ENCODE measurements at regions not wholly inside any gene's neighbourhood (a gene's known extent, or its start where the extent isn't known, plus 50 kb on each side); places are given as distances from the start of the nearest gene placed in this dataset.
A peak's percentile ranks its signal among the peaks of the same experiment; 100 is the strongest.

- no peak for TF ChIP-seq CTCF (IDR thresholded peaks at IDR 0.05; ENCODE audit: low read depth, low read length)
These were observed 349.9 kb downstream of the EFNA5 start for GRCh38 chr5:107320846-107321245.

GRCh38 chr5:107320376-107320775 is 350.4 kb downstream of the EFNA5 start:
- no peak for TF ChIP-seq CTCF (IDR thresholded peaks at IDR 0.05; ENCODE audit: low read depth, low read length)
- no peak for DNase-seq (ENCODE audit: low read depth in 1 of 2, low spot score in 1 of 2)
- H3K27me3 ChIP-seq = no peaks in the 10 kb centered on the region
- H3K9me3 ChIP-seq (ENCODE audit: low read depth) = no peaks in the 10 kb centered on the region
- no peaks in the 10 kb centered on the region for H3K4me1 ChIP-seq (ENCODE audit: low read depth)
- no peaks in the 10 kb centered on the region for H3K36me3 ChIP-seq
- H3K4me3 ChIP-seq = no peak overlapping the region
- H3K27ac ChIP-seq = no peak overlapping the region

More at GRCh38 chr5:107320846-107321245, 349.9 kb downstream of the EFNA5 start:
- no peaks in the 10 kb centered on the region for H3K4me1 ChIP-seq (ENCODE audit: low read depth)
- H3K9me3 ChIP-seq (ENCODE audit: low read depth) = no peaks in the 10 kb centered on the region
- DNase-seq (ENCODE audit: low read depth in 1 of 2, low spot score in 1 of 2) = peak in 1 of 2 donors; percentile 59
- no peak overlapping the region for H3K4me3 ChIP-seq
- H3K36me3 ChIP-seq = no peaks in the 10 kb centered on the region
- no peak overlapping the region for H3K27ac ChIP-seq
- H3K27me3 ChIP-seq = no peaks in the 10 kb centered on the region

- no peaks in the 10 kb centered on the region for H3K27me3 ChIP-seq
- no peak for TF ChIP-seq CTCF (IDR thresholded peaks at IDR 0.05; ENCODE audit: low read depth, low read length)
- no peak for DNase-seq (ENCODE audit: low read depth in 1 of 2, low spot score in 1 of 2)
These were observed 350.8 kb downstream of the EFNA5 start for GRCh38 chr5:107319901-107320300.

GRCh38 chr5:107314330-107314729 is 356.4 kb downstream of the EFNA5 start:
- Histone ChIP-seq H3K36me3 (no peaks in the 10 kb centered on the region), H3K27me3 (no peaks in the 10 kb centered on the region), H3K27ac (no peak overlapping the region), H3K4me1 (ENCODE audit: low read depth) (peaks cover 9% of the 10 kb centered on the region), H3K9me3 (ENCODE audit: low read depth) (no peaks in the 10 kb centered on the region), H3K4me3 (no peak overlapping the region)
- no peak for DNase-seq (ENCODE audit: low read depth in 1 of 2, low spot score in 1 of 2)
- no peak for TF ChIP-seq CTCF (IDR thresholded peaks at IDR 0.05; ENCODE audit: low read depth, low read length)

More at GRCh38 chr5:107319901-107320300, 350.8 kb downstream of the EFNA5 start:
- H3K9me3 ChIP-seq (ENCODE audit: low read depth) = no peaks in the 10 kb centered on the region
- no peak overlapping the region for H3K4me3 ChIP-seq
- no peak overlapping the region for H3K27ac ChIP-seq
- no peaks in the 10 kb centered on the region for H3K36me3 ChIP-seq
- H3K4me1 ChIP-seq (ENCODE audit: low read depth) = no peaks in the 10 kb centered on the region

GRCh38 chr5:107313921-107314320 is 356.8 kb downstream of the EFNA5 start:
- no peak for TF ChIP-seq CTCF (IDR thresholded peaks at IDR 0.05; ENCODE audit: low read depth, low read length)

GRCh38 chr5:107313098-107313497 is 357.6 kb downstream of the EFNA5 start:
- Histone ChIP-seq H3K36me3 (no peaks in the 10 kb centered on the region), H3K4me3 (no peak overlapping the region), H3K9me3 (ENCODE audit: low read depth) (no peaks in the 10 kb centered on the region), H3K27ac (no peak overlapping the region), H3K4me1 (ENCODE audit: low read depth) (peaks cover 9% of the 10 kb centered on the region), H3K27me3 (no peaks in the 10 kb centered on the region)
- DNase-seq (ENCODE audit: low read depth in 1 of 2, low spot score in 1 of 2) = no peak
- no peak for TF ChIP-seq CTCF (IDR thresholded peaks at IDR 0.05; ENCODE audit: low read depth, low read length)

More at GRCh38 chr5:107313921-107314320, 356.8 kb downstream of the EFNA5 start:
- H3K9me3 ChIP-seq (ENCODE audit: low read depth) = no peaks in the 10 kb centered on the region
- peak in 1 of 2 donors; percentile 51 for DNase-seq (ENCODE audit: low read depth in 1 of 2, low spot score in 1 of 2)
- H3K27ac ChIP-seq = no peak overlapping the region
- peaks cover 9% of the 10 kb centered on the region for H3K4me1 ChIP-seq (ENCODE audit: low read depth)
- H3K4me3 ChIP-seq = no peak overlapping the region
- no peaks in the 10 kb centered on the region for H3K36me3 ChIP-seq
- H3K27me3 ChIP-seq = no peaks in the 10 kb centered on the region
